NCI-H748 (cell line): ENCODE measurements at regions not wholly inside any gene's neighbourhood (a gene's known extent, or its start where the extent isn't known, plus 50 kb on each side); places are given as distances from the start of the nearest gene placed in this dataset.
A peak's percentile ranks its signal among the peaks of the same experiment; 100 is the strongest.
"Not testable (repeated sequence)": the region's sequence is repeated elsewhere in the genome, so short reads cannot be mapped to it uniquely, and the experiment has no call there.

Experiments
- DNase-seq: peaks from one replicate; lab custom pipeline; 2025; ENCODE audit not compliant: unreplicated experiment; lab: John Stamatoyannopoulos, UW

- not testable (repeated sequence) for DNase-seq
Measured at GRCh38 chr10:15921423-15921945, 61.2 kb upstream of the MINDY3 start.

DNA sequence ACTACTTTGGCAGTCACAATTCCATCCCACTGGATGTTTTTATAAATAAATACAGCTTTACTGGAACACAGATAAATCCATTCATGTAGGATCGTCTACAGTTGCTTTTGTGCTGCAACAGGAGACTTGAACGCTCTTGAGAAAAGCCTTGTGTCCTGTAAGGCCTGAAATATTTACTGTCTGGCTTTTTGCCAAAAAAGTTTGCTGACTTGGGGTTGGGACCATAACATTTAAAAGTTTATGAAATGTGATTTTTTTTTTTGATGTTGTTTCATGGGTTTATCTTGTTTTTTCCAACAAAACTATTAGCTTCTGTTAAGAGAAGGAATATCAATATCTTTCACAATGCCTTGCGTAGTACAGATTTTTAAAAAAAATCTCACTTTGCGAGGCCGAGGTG is 71.1 kb upstream of the MINDY3 start:
- DNase-seq, result no peak

DNA sequence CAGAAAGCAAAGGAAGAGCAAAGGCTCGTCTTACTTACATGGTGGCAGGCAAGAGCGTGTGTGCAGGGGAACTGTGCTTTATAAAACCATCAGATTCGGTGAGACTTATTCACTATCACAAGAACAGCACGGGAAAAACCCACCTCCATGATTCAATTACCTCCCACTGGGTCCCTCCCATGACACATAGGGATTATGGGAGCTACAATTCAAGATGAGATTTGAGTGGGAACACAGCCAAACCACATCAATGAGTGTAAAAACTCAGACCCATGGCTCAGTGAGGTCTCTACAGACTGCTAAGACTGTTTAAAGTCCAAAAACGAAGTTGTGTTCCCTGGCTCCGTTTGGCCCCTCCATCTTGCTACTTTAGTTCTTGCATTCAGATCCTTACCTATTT is 79.2 kb upstream of the MINDY3 start:
- not testable (repeated sequence) for DNase-seq

DNA sequence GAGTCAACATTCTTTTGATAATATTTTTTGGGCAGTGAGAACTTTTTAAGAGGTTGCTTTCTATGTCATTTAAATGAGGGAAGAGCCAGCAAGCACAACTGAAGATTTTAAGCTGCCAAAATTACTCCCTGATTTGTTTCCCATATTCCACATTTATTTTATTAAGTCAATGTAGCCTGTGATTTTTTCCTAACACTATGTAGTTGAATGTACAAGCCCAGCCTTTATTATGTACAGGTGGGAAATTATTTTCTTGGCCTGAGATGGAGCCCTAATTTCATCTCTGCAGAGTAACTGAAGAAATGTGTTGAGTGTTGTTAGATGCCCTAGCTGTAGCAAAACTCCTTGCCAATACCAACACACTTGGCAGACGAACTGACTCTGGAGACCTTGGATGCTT is 83.1 kb upstream of the MINDY3 start:
- DNase-seq, result no peak

GRCh38 chr10:15954188-15954587 is 93.9 kb upstream of the MINDY3 start:
- no peak for DNase-seq

- DNase-seq, result no peak
Measured at GRCh38 chr10:15960277-15960676, 100.0 kb upstream of the MINDY3 start.

DNA sequence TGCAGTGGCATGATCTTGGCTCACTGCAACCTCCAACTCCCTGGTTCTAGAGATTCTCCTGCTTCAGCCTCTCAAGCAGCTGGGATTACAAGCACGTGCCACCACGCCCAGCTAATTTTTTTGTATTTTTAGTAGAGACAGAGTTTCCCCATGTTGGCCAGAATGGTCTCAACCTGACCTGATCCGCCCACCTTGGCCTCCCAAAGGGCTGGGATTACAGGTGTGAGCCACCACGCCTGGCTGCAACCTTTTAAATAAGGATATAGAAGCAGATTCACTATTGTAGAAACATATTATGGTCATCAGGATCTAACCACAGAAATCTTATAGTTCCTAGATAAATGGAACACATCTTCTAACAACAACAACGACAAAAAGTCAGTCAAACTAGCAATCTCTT is 112.4 kb upstream of the MINDY3 start:
- DNase-seq, result not testable (repeated sequence)

DNA sequence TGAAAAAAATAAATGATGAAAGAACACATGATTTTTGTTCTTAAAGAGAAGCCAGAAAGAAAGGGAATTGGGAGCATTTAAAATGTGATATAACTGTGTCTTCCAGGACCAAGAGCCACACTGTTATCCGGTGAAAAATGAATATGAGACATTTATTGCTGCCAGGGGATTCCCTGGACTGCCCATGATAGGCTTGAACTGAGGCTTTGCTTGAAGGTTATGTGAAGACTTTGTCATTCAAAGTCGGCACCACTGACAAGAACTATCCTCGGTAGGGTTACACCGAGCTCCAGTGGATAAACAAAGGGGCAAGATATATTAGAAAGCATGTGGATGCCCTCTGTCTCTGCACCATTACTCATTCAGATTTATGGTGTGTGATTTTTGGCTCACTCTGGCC is 125.4 kb upstream of the MINDY3 start:
- DNase-seq, result no peak

- no peak for DNase-seq
Measured at GRCh38 chr10:15990535-15991129, 130.3 kb upstream of the MINDY3 start.

- DNase-seq, result no peak
Measured at GRCh38 chr10:15997313-15997712, 137.0 kb upstream of the MINDY3 start.

GRCh38 chr10:16001581-16001980 is 141.3 kb upstream of the MINDY3 start:
- no peak for DNase-seq

GRCh38 chr10:16009785-16010184 is 149.5 kb upstream of the MINDY3 start:
- no peak for DNase-seq

GRCh38 chr10:16011548-16011947 is 151.2 kb upstream of the MINDY3 start:
- no peak for DNase-seq

GRCh38 chr10:16014469-16014868 is 154.2 kb upstream of the MINDY3 start:
- no peak for DNase-seq

GRCh38 chr10:16016688-16017087 is 156.4 kb upstream of the MINDY3 start:
- peak; percentile 8 for DNase-seq

DNA sequence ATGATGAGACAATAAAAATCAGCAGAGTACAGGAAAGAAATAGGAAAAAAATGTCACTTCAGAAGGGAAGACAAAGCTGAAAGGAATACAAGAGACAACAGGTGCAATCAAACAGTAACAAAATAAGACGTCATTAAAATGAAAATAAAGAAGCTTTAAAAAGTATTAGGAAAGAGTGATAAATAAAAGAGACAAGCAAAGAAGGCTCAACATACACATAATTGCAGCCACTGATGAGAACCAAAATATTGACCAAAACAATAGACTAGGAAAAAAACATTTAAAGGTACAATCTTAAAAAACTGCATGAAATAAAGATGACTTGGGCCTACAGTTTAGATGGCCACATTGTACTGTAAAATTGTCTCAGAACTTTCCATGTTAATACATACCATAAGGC is 160.5 kb upstream of the MINDY3 start:
- no peak for DNase-seq

DNA sequence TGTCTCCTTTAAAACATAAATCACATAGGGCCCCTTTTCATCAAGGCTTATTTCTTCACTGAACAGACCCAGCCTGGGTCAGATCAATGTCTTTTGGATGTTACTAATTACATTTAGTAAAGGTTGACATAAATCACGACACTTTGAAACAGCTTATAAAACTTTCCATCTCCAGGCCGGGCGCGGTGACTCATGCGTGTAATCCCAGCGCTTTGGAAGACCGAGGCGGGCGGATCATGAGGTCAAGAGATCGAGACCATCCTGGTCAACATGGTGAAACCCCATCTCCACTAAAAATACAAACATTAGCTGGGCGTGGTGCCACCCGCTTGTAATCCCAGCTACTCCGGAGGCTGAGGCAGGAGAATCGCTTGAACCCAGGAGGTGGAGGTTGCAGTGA is 166.5 kb upstream of the MINDY3 start:
- not testable (repeated sequence) for DNase-seq

- DNase-seq, result no peak
Measured at GRCh38 chr10:16030562-16030961, 170.3 kb upstream of the MINDY3 start.

GRCh38 chr10:16049050-16049449 is 188.7 kb upstream of the MINDY3 start:
- peak; percentile 18 for DNase-seq

- no peak for DNase-seq
Measured at GRCh38 chr10:16049782-16050181, 189.5 kb upstream of the MINDY3 start.

DNA sequence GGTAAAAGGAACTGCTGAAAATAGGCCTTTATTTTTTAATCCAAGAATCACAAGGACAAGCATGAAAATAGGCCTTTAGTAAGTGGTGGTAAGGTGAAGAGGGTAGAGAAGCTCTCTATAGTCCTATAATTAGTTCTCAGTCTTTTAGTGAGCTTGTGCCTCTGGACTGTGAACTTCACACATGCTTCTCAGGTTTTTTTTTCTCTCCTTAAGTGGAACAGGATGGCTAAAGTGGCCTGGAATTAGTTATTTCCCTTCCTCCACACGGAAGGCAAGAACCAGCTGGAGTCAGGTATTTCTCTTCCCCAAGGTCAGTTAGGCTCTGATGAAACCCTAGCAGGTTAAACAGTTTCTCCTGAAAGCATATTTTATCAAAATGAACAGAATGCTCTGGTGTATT is 203.0 kb upstream of the MINDY3 start:
- DNase-seq, result no peak

DNA sequence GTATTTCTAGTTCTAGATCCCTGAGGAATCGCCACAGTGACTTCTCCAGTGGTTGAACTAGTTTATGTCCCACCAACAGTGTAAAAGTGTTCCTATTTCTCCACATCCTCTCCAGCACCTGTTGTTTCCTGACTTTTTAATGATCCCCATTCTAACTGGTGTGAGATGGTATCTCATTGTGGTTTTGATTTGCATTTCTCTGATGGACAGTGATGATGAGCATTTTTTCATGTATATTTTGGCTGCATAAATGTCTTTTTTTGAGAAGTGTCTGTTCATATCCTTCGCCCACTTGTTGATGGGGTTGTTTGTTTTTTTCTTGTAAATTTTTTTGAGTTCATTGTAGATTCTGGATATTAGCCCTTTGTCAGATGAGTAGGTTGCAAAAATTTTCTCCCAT is 223.2 kb upstream of the MINDY3 start:
- DNase-seq, result not testable (repeated sequence)

- DNase-seq, result no peak
Measured at GRCh38 chr10:16105082-16105481, 244.8 kb upstream of the MINDY3 start.
